Calu3 (cell line): ENCODE measurements at regions not wholly inside any gene's neighbourhood (a gene's known extent, or its start where the extent isn't known, plus 50 kb on each side); places are given as distances from the start of the nearest gene placed in this dataset.

ENCODE experiments used
- BruUV-seq: library from RNA; stranded (reverse); fragments of 400-500 nt; replicated peaks from 2 replicates; lab custom pipeline; 2021; lab: Mats Ljungman, UMichigan
- CTCF ChIA-PET: fragments of 300-600 bp; sonication (Branson Sonifier 250); formaldehyde crosslinking; loops from one replicate; lab custom pipeline; 2022; ENCODE audit warnings: antibody characterized with exemption; lab: Charles Lee
- DNase-seq: peaks from one replicate; pipeline ENCODE4 v3.0.0; 2022
- H3K27ac Mint-ChIP-seq: one replicate; pipeline ENCODE4 v1.8.0; 2022; ENCODE audit warnings: mixed read lengths; ENCODE audit not compliant: unreplicated experiment
- H3K27me3 Mint-ChIP-seq: one replicate; pipeline ENCODE4 v1.8.0; 2022; ENCODE audit warnings: mixed read lengths; ENCODE audit not compliant: unreplicated experiment
- H3K36me3 Mint-ChIP-seq: one replicate; pipeline ENCODE4 v1.8.0; 2022; ENCODE audit warnings: mild to moderate bottlenecking, moderate library complexity, mixed read lengths; ENCODE audit not compliant: insufficient read depth, unreplicated experiment
- H3K4me1 Mint-ChIP-seq: one replicate; pipeline ENCODE4 v1.8.0; 2022; ENCODE audit warnings: mild to moderate bottlenecking, low read depth, mixed read lengths; ENCODE audit not compliant: unreplicated experiment
- H3K4me3 Mint-ChIP-seq: one replicate; pipeline ENCODE4 v1.8.0; 2022; ENCODE audit warnings: mild to moderate bottlenecking, low read depth, moderate library complexity, mixed read lengths; ENCODE audit not compliant: unreplicated experiment
- H3K9me3 Mint-ChIP-seq: one replicate; pipeline ENCODE4 v1.8.0; 2022; ENCODE audit warnings: low read depth, mixed read lengths; ENCODE audit not compliant: unreplicated experiment
- intact Hi-C: fragments of 100-400 bp; cut with micrococcal nuclease; formaldehyde crosslinking; loops from one replicate; pipeline ENCODE4 v1.10.0; 2022; ENCODE audit not compliant: unreplicated experiment
- TF ChIP-seq, protein P1 (sequence below): fragments of 200-600 bp; IDR thresholded peaks from one replicate; pipeline ENCODE4 v1.8.0; 2022; ENCODE audit warnings: antibody characterized with exemption; ENCODE audit not compliant: unreplicated experiment

DNA sequence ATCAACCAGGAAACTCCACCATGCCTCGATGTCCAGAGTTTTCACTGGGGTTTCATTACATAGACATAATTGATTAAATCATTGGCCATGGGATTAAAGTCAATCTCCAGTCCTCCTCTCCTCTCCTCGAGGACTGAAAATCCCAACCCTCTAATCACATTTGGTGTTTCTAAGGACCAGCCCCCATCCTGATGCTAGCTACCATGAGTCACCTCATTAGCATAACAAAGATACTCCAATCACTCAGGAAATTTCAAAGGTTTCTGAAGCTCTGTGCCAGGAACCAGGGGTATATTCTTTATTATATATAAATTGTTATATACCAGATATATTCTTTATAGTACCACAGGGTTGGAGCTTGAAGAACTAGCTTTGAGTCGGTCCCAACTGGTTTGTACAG lies 177.5 kb upstream of the PRNP start:
- BruUV-seq: no TSS peak
- no peak overlapping the region for H3K4me3 Mint-ChIP-seq

DNA sequence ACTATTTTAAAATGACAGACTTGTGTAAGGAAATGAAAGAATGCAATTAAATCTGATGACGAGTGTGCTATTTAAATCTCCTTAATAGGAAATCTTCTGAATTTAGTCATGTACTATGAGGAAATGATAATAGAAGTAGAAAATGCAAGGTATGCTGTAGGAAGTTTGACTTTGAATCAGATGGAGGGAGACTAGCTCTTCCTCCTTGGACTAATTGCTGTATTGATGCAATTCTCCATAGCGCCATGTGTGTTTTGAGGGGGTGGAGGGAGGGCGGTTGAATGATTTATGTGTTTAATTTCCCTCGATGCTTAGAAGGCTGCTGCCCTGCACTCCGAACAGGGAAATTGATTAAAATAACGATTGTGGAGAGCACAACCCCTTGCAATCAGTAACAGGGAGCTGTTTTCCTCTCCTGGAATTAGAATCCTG lies 179.0 kb upstream of the PRNP start:
- Mint-ChIP-seq H3K27ac (no peak overlapping the region), H3K4me3 (no peak overlapping the region), H3K9me3 (no peaks in the 10 kb centered on the region), H3K27me3 (peaks cover 33% of the 10 kb centered on the region), H3K4me1 (peaks cover 12% of the 10 kb centered on the region), H3K36me3 (no peaks in the 10 kb centered on the region)
- no TSS peak for BruUV-seq
- TF ChIP-seq, protein P1, sequence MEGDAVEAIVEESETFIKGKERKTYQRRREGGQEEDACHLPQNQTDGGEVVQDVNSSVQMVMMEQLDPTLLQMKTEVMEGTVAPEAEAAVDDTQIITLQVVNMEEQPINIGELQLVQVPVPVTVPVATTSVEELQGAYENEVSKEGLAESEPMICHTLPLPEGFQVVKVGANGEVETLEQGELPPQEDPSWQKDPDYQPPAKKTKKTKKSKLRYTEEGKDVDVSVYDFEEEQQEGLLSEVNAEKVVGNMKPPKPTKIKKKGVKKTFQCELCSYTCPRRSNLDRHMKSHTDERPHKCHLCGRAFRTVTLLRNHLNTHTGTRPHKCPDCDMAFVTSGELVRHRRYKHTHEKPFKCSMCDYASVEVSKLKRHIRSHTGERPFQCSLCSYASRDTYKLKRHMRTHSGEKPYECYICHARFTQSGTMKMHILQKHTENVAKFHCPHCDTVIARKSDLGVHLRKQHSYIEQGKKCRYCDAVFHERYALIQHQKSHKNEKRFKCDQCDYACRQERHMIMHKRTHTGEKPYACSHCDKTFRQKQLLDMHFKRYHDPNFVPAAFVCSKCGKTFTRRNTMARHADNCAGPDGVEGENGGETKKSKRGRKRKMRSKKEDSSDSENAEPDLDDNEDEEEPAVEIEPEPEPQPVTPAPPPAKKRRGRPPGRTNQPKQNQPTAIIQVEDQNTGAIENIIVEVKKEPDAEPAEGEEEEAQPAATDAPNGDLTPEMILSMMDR: no peak
- intact Hi-C loops: no loop called here
- CTCF ChIA-PET: no interaction called here
- peak; percentile 30 for DNase-seq

More for the DNA sequence above, 177.5 kb upstream of the PRNP start:
- TF ChIP-seq, protein P1: no peak
- Mint-ChIP-seq H3K27ac (no peak overlapping the region), H3K27me3 (peaks cover 18% of the 10 kb centered on the region), H3K36me3 (no peaks in the 10 kb centered on the region), H3K4me1 (peaks cover 26% of the 10 kb centered on the region), H3K9me3 (peaks cover 2% of the 10 kb centered on the region)
- DNase-seq: no peak
- intact Hi-C loops: no loop called here
- CTCF ChIA-PET: no interaction called here

DNA sequence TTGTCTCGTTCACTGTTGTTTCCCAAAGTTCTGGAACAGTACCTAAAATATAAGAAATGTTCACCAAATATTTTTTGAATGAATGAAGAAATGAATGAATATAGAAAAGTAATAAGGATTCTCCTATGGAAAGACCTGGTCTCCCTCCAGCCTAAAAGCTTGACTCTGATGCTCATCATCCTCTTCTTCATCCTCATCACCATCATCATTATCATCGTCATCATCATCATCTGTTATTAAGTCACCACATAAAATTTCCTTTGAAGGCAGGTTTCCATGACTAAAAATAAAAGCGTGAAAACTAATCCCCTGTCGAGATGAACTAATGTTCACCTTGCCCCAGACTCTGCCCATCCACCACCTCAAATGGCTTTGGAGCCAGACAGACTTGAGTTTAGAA lies 181.4 kb upstream of the PRNP start:
- H3K9me3 Mint-ChIP-seq: peaks cover 6% of the 10 kb centered on the region
- H3K4me1 Mint-ChIP-seq: peaks cover 11% of the 10 kb centered on the region
- CTCF ChIA-PET: no interaction called here

DNA sequence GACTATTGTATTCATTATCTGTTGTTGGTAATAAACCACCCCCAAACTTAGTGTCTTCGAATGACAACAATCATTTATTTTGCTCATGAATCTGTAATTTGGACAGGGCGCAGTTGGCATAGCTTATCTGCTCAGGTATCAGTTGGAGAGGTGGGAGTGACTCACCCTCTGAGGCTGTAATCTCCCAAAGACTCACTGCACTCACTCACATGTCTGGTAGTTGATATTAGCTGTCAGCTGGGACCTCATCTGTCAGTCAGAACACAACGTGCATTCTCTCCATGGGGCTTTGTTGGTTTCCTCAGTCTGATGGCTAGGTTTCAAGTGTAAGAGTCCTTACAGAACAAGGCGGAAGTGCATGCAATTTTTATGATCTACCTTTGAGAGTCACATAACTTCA lies 183.5 kb upstream of the PRNP start:
- CTCF ChIA-PET: no interaction called here
- no peak for DNase-seq
- TF ChIP-seq, protein P1: no peak
- no peaks in the 10 kb centered on the region for H3K36me3 Mint-ChIP-seq
- no peak overlapping the region for H3K4me3 Mint-ChIP-seq
- intact Hi-C loops: no loop called here
- H3K9me3 Mint-ChIP-seq: peaks cover 6% of the 10 kb centered on the region
- no peak overlapping the region for H3K27ac Mint-ChIP-seq
- H3K27me3 Mint-ChIP-seq: peaks cover 70% of the 10 kb centered on the region
- BruUV-seq: no TSS peak
- peaks cover 7% of the 10 kb centered on the region for H3K4me1 Mint-ChIP-seq

More for the DNA sequence above, 181.4 kb upstream of the PRNP start:
- H3K36me3 Mint-ChIP-seq: no peaks in the 10 kb centered on the region
- peaks cover 49% of the 10 kb centered on the region for H3K27me3 Mint-ChIP-seq
- BruUV-seq: no TSS peak
- intact Hi-C loops: no loop called here
- no peak overlapping the region for H3K4me3 Mint-ChIP-seq
- no peak for DNase-seq
- H3K27ac Mint-ChIP-seq: no peak overlapping the region
- TF ChIP-seq, protein P1: no peak
